ENCODE measurements at regions not wholly inside any gene's neighbourhood (a gene's known extent, or its start where the extent isn't known, plus 50 kb on each side); places are given as distances from the start of the nearest gene placed in this dataset.

DNA sequence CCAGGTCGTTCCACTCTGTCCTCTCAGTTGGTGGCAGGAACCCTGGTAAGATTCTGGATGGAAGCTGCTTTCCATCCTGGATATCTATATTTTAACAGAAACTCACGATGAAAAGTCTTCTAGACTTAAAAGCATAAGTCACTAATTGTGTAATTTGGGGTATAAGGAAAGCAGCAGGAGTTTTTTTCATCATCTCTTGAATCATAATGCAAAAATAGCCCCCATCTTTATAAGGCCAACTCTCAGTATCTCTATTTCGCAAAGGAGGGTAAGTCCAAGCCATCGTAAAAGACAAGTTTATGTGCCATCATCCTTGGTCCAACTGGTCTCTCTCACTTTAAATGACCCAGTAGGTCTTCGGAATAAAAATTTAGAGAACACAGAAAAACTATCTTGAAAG, 95.1 kb downstream of the FAM50B start:
- no peaks in the 10 kb centered on the region for H3K9me3 ChIP-seq
- 69% methylated on average over 5 of the region's 5 CpGs for WGBS (ENCODE audit: insufficient coverage, low coverage, low lambda C conversion rate, missing lambda C conversion rate)
- intact Hi-C loops (cut with DNase I), result no loop called here
- H3K4me1 ChIP-seq, result no peaks in the 10 kb centered on the region
- ATAC-seq (no peak), DNase-seq (no peak)
- no peaks in the 10 kb centered on the region for H3K36me3 ChIP-seq
- no peak overlapping the region for H3K27ac ChIP-seq
- TF ChIP-seq POLR2A (IDR thresholded peaks at IDR 0.05), result no peak
- TF ChIP-seq, protein P1, sequence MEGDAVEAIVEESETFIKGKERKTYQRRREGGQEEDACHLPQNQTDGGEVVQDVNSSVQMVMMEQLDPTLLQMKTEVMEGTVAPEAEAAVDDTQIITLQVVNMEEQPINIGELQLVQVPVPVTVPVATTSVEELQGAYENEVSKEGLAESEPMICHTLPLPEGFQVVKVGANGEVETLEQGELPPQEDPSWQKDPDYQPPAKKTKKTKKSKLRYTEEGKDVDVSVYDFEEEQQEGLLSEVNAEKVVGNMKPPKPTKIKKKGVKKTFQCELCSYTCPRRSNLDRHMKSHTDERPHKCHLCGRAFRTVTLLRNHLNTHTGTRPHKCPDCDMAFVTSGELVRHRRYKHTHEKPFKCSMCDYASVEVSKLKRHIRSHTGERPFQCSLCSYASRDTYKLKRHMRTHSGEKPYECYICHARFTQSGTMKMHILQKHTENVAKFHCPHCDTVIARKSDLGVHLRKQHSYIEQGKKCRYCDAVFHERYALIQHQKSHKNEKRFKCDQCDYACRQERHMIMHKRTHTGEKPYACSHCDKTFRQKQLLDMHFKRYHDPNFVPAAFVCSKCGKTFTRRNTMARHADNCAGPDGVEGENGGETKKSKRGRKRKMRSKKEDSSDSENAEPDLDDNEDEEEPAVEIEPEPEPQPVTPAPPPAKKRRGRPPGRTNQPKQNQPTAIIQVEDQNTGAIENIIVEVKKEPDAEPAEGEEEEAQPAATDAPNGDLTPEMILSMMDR (IDR thresholded peaks at IDR 0.05), result no peak
- no peaks in the 10 kb centered on the region for H3K27me3 ChIP-seq
- H3K4me3 ChIP-seq, result no peak overlapping the region

DNA sequence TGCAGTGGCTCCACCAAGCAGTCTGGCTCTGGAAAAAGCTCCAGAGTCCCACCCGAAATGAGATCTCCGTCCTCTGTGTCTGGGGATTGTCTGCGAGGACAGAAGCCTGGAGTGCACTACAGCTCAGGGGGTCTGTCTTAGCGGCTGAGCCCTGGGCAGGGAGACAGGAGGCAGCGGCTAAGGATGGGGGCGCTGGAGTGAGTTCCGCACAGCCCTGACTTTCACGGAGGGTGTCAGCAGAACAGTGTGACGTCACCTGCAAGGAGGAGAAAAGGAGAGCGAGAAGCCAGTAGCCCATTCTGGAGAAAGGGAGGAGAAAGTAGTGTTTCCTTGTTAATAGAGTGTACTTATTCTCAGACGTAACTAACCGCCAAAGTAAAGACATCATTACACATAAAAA, 97.6 kb downstream of the FAM50B start:
- no peak overlapping the region for H3K4me3 ChIP-seq
- 65% methylated on average over 9 of the region's 12 CpGs for WGBS (ENCODE audit: insufficient coverage, low coverage, low lambda C conversion rate, missing lambda C conversion rate)
- intact Hi-C loops (cut with DNase I), result no loop called here
- no peak overlapping the region for H3K27ac ChIP-seq
- no peaks in the 10 kb centered on the region for H3K36me3 ChIP-seq
- H3K4me1 ChIP-seq, result no peaks in the 10 kb centered on the region
- DNase-seq (no peak), ATAC-seq (no peak)
- TF ChIP-seq, protein P1 (IDR thresholded peaks at IDR 0.05), result no peak
- no peak for TF ChIP-seq POLR2A (IDR thresholded peaks at IDR 0.05)
- no peaks in the 10 kb centered on the region for H3K27me3 ChIP-seq
- no peaks in the 10 kb centered on the region for H3K9me3 ChIP-seq

DNA sequence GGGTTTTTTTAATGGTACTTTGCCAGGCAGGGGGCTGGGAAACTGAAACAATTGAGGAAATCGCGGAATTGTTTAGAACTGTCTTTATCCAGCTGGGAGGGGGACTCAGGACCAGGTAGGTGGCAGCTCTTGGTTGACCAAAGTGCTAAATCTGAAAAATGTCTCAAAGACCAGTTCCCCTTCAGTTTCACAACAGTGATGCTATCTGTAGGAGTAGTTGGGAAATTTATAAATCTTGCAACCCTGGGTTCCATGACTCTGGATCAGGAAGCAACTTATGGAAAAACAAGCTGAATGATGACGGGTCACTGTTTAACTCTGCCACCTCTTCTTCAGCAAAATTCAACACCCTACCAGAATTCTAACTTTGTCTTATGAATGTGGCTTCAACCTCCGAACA, 99.7 kb downstream of the FAM50B start:
- Histone ChIP-seq H3K9me3 (no peaks in the 10 kb centered on the region), H3K27ac (no peak overlapping the region), H3K4me1 (no peaks in the 10 kb centered on the region), H3K36me3 (no peaks in the 10 kb centered on the region), H3K4me3 (no peak overlapping the region), H3K27me3 (no peaks in the 10 kb centered on the region)
- TF ChIP-seq POLR2A (IDR thresholded peaks at IDR 0.05), result no peak
- TF ChIP-seq, protein P1 (IDR thresholded peaks at IDR 0.05), result no peak
- 72% methylated on average over 4 of the region's 4 CpGs for WGBS (ENCODE audit: insufficient coverage, low coverage, low lambda C conversion rate, missing lambda C conversion rate)
- intact Hi-C loops (cut with DNase I), result no loop called here
- DNase-seq, result no peak
- ATAC-seq, result no peak

DNA sequence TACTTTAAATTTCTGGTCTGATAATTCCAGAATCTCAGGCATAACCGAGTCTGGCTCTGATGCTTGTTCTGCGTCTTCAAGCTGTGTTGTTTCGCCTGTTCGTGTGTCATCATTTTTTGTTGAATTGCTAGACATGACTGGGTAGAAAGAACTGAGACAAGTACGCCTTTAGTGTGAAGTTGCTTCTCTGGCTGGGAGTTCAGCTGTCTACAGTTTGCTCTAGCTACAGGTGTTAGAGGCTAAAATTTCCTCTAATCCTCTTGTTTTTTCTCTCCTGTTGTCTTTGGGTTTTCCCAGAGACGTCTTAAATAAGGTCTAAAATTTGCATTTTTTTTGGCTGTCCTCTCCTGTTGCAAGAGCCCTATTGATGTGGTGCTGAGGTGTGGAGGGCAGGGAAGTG, 100.3 kb downstream of the FAM50B start:
- intact Hi-C loops (cut with DNase I), result no loop called here
- ATAC-seq, result no peak
- Histone ChIP-seq H3K4me3 (no peak overlapping the region), H3K9me3 (no peaks in the 10 kb centered on the region), H3K4me1 (no peaks in the 10 kb centered on the region), H3K27me3 (no peaks in the 10 kb centered on the region), H3K36me3 (no peaks in the 10 kb centered on the region), H3K27ac (no peak overlapping the region)
- 73% methylated on average over 6 of the region's 6 CpGs for WGBS (ENCODE audit: insufficient coverage, low coverage, low lambda C conversion rate, missing lambda C conversion rate)
- DNase-seq, result no peak
- TF ChIP-seq, protein P1 (IDR thresholded peaks at IDR 0.05), result no peak
- no peak for TF ChIP-seq POLR2A (IDR thresholded peaks at IDR 0.05)

DNA sequence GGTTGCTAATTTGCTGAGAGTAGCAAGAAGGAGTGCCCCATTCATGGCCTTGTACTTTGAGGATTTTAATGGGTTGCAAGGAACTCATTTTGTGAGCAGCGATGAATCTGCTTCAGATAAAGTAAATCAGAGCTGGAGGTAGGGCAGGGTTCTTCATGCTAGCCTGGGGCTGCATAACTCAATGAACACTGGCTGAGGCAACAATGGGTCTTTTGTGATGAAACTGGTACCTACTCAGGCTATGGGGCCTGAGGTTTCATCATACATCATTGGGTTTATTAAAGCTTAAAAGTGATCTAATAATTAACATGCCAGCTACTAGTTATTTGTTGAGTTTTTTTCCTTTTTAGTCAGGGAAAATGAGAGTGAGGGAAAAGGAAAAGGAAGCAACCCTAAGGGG, 106.9 kb downstream of the FAM50B start:
- no peaks in the 10 kb centered on the region for H3K4me1 ChIP-seq
- no peak for ATAC-seq

More for the DNA sequence above, 106.9 kb downstream of the FAM50B start:
- no peak for DNase-seq
- Histone ChIP-seq H3K4me3 (no peak overlapping the region), H3K9me3 (no peaks in the 10 kb centered on the region), H3K27ac (no peak overlapping the region), H3K27me3 (no peaks in the 10 kb centered on the region), H3K36me3 (no peaks in the 10 kb centered on the region)
- TF ChIP-seq, protein P1 (IDR thresholded peaks at IDR 0.05), result no peak
- intact Hi-C loops (cut with DNase I), result no loop called here
- 77% methylated on average over 1 of the region's 1 CpG for WGBS (ENCODE audit: insufficient coverage, low coverage, low lambda C conversion rate, missing lambda C conversion rate)

Measured in right lobe of liver (tissue), 6 donors.